Mammary epithelial cell (primary cell): ENCODE measurements at regions not wholly inside any gene's neighbourhood (a gene's known extent, or its start where the extent isn't known, plus 50 kb on each side); places are given as distances from the start of the nearest gene placed in this dataset.

Experiments used
- EZH2 ChIP-seq: IDR thresholded peaks from 2 replicates; pipeline ENCODE4 v1.6.1; 2012; ENCODE audit warnings: low read length, inconsistent platforms, borderline replicate concordance
- TF ChIP-seq, protein P1 (sequence below), 2 donors: IDR thresholded peaks in 1 of 2; conservative IDR thresholded peaks in 1 of 2; 2 replicates each; pipeline ENCODE4 v1.5.1; 2011 to 2012; ENCODE audit warnings: inconsistent platforms in 2 of 2, low read length in 2 of 2, mild to moderate bottlenecking in 2 of 2, control low read depth in 1 of 2, low read depth in 1 of 2; ENCODE audit not compliant: insufficient read depth in 1 of 2; ENCODE audit errors: extremely low read depth in 1 of 2

DNA sequence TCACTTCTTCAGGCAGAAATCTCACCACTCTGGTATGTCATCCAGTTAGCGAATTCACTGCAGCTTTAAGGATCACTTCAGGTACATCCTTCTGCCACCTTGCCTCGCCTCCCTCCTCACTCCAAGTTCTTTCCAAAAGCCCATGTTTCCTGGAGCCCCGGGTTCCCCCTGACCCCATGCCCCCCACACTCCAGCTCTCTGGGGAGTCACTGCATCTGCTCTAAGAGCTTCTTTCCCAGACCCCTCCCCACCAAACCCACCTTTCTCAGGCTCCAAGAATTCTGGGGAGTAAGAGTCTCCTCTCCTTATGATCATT, 969.5 kb upstream of the ZNF722 start:
- TF ChIP-seq, protein P1, sequence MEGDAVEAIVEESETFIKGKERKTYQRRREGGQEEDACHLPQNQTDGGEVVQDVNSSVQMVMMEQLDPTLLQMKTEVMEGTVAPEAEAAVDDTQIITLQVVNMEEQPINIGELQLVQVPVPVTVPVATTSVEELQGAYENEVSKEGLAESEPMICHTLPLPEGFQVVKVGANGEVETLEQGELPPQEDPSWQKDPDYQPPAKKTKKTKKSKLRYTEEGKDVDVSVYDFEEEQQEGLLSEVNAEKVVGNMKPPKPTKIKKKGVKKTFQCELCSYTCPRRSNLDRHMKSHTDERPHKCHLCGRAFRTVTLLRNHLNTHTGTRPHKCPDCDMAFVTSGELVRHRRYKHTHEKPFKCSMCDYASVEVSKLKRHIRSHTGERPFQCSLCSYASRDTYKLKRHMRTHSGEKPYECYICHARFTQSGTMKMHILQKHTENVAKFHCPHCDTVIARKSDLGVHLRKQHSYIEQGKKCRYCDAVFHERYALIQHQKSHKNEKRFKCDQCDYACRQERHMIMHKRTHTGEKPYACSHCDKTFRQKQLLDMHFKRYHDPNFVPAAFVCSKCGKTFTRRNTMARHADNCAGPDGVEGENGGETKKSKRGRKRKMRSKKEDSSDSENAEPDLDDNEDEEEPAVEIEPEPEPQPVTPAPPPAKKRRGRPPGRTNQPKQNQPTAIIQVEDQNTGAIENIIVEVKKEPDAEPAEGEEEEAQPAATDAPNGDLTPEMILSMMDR (conservative IDR thresholded peaks at IDR 0.05 in 1 of 2, IDR thresholded peaks at IDR 0.05 in 1 of 2; ENCODE audit: extremely low read depth in 1 of 2, insufficient read depth in 1 of 2, low read depth in 1 of 2, low read length in 2 of 2): no peak
- no peak for TF ChIP-seq EZH2
